ENCODE measurements at regions not wholly inside any gene's neighbourhood (a gene's known extent, or its start where the extent isn't known, plus 50 kb on each side); places are given as distances from the start of the nearest gene placed in this dataset.

DNA sequence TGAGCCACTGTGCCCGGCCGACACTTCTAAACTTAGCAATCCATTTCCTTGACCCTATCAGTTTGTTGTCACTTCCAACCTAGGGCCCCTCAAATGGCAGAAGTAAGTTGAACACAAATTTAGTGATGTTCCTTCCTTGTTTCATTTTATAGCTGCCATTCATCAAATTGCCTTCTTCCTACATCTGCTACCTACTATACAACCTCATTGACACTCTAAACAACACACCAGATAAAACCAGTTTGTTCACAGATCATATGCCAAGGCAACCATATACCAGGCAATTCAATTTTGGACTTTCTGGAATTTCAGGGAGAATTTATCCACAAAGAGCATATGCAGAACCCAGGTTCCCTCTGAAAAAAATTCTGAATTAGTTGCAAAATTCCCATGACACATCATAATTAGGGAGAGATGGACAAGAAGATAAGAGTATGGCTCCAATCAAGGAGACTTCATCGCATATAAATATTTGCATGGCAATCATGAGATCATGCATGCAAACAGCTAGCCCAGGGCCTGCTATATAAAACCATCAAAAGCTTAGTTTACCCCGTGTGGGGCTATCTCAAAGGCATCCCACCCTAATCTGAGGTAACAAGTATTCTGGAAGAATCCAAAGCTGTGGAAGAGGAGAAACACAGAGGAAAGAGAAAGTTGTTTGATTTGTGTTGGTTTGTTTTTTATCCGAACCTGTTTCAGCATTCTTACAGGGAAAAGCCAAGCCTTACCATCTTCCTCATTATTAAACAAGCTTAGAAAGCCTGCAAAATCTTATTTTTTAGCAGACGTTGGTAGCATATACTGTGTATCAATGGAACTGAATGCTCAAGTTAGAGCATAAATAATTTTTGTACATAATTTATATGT is 132.8 kb upstream of the TNFAIP3 start:
- DNase-seq (ENCODE audit: low read depth in 2 of 2), result no peak

DNA sequence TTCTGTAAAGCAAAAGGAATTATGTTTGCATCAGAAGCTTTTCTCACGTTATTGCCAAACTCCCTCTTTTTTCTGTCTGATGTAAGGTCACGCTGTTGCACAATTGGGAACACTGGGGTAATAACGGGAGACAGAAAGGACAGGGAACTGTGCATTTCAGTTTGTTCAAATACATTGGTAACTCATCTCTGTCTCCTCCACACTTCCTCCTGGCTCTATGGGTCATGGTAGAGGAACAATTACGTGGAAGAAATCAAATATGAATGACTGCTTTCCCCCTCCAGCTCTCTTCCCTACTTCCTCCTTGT is 132.2 kb upstream of the TNFAIP3 start:
- DNase-seq (ENCODE audit: low read depth in 2 of 2), result no peak

- DNase-seq (ENCODE audit: low read depth in 2 of 2), result no peak
These were observed 130.8 kb upstream of the TNFAIP3 start for GRCh38 chr6:137736048-137736818.

GRCh38 chr6:137736911-137737310 is 130.1 kb upstream of the TNFAIP3 start:
- DNase-seq (ENCODE audit: low read depth in 2 of 2), result no peak

DNA sequence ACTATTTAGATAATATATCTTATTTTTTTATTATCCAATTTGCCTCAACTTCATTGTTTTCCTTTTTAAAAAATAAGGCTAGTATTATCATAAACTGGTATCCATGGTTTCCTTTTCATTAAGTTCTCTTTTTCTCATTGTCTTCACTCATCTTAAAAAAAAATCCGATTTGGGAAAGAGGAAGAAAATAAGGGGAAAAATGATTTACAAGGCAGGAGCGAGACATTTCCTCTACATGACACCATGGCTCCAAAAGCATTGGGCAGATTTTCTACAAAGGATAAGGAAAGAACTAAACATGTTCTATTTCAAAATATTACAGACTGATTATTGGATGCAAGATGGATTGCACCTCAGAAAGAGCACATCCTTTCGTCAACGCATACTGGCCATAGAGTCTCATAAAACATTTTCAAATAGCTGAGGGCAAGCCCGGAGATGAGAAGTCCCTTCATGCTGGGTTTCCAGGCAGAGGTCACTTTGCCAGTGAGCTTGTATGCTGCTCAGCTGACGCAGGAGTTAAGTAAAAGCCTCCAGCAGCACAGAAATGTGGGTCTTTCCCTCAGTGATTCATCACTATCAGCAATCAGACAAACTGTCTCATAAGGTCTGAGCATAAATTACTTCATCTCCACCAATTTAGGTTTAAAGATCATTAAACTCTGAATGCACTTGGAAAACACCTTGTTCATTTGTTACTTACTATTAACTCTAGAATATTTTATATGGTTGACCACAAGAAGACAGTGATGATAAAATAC is 129.0 kb upstream of the TNFAIP3 start:
- no peak for DNase-seq (ENCODE audit: low read depth in 2 of 2)

- DNase-seq (ENCODE audit: low read depth in 2 of 2), result no peak
These were observed 128.0 kb upstream of the TNFAIP3 start for GRCh38 chr6:137738931-137739504.

DNA sequence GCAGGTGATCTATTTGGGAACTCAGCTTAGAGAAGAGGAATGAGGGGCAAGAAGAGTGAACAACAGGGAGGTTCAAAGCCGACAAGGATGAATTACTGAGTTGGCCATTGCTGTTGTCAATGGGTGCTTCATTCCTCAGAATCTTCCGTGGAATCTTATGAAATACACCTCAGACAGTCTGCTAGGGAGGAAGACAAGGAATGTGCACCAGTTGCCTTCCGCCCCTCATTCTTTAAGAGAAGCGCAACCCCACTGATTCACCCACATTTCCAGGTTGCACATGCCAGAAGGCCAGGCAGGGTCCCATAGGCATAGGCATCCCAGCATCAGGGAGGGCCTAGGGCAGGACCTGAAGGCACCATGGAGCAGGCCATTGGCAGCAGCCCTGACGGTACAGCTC is 127.5 kb upstream of the TNFAIP3 start:
- no peak for DNase-seq (ENCODE audit: low read depth in 2 of 2)

DNA sequence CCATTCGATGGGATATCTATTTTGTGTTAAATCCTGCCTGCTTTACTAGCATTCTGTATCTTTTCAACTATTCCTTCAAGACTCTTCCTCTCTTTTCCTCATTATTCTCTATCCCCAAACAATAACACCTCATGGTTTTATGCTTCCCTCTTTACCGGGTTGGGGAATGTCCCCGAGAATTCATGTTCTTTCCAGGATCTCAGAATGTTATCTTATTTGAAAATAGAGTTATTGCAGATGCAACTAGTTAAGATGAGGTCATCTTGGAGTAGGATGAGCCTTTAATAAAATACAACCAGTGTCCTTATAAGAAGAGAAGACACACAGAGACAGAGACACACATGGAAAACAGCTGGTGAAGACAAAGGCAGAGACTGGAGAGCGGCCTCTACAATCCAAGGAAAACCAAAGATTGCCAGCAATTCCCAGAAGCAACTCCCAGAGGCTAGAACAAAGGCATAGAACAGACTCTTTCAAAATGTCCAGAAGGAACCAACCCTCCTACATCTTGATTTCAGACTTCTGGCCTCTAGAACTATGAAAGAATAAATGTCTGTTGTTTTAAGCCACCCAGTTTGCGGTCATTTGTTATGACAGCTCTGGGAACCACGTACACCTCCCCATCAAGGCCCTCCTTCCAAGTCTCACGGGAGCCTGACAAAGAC is 126.8 kb upstream of the TNFAIP3 start:
- DNase-seq (ENCODE audit: low read depth in 2 of 2), result no peak

DNA sequence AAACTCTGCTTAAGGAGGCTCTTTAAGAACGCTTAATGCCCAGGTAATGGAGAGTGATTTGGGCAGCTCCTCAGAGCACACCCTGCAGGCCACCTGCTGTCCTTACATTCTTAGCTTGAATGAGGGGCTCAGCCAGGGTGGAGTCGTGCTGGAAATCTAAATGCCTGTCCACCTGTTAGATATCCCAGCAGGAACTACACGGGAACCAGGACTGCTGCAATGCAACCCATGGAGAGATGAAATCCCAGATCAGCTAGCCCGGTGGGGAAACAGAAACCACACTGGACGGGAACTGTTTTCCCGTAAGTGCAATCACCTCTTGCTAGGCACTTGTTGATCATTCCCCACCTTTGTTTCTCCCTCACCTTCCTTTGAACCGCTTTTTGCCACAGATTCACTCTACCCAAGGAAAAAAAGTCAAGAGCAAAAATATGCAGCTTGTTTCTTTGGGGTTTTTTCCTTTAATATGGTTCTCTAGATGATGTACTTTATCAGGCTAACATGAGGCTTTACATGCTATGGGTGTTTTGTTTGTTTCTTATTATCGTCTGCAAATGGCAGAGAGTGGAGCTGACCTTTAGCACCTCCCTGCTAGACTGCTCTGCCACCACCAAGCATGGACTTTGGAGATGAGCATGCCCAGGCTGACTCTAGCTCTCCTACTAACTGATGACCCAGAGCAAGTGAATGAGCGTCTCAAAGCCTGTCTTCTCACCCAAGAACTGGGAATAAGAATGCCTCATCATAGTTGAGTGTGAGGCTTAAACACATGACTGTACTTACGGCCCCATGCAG is 125.9 kb upstream of the TNFAIP3 start:
- no peak for DNase-seq (ENCODE audit: low read depth in 2 of 2)

DNA sequence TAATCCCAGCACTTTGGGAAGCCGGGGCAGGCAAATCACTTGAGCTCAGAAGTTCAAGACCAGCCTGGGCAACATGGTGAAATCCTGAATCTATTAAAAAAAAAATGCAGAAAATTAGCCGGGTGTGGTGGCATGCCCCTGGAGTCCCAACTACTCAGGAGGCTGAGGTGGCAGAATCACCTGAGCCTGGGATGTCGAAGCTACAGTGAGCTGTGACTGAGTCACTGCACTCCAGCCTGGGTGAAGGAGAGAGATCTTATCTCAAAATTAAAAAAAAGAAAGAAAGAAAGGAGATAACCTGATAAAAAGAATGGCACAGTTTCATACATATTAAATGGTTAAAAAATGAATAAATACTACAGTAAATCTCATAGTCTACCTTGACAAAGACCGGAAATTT is 123.6 kb upstream of the TNFAIP3 start:
- DNase-seq (ENCODE audit: low read depth in 2 of 2), result no peak

GRCh38 chr6:137744877-137745276 is 122.2 kb upstream of the TNFAIP3 start:
- no peak for DNase-seq (ENCODE audit: low read depth in 2 of 2)

- DNase-seq (ENCODE audit: low read depth in 2 of 2), result no peak
These were observed 121.7 kb upstream of the TNFAIP3 start for GRCh38 chr6:137745321-137745720.

DNA sequence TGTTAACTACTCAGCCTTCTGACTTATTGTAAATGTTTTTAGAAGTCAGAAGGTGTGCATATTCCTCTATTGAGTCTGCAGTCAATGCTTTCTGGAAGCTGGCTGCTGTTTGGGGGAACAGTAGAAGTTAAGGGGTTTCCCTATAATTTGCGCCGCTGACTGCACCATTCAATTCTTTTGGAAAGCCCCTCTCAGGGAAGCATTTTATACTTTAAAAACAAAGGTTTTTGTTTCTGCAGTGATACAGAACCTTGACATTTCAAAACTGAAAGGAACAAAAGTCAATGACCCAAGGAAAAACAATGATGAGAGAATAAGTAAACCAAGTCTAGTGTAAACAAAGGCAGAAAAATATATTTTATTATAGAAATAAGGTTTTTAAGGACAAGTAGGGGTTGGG is 120.8 kb upstream of the TNFAIP3 start:
- no peak for DNase-seq (ENCODE audit: low read depth in 2 of 2)

- no peak for DNase-seq (ENCODE audit: low read depth in 2 of 2)
These were observed 117.3 kb upstream of the TNFAIP3 start for GRCh38 chr6:137749696-137750211.

DNA sequence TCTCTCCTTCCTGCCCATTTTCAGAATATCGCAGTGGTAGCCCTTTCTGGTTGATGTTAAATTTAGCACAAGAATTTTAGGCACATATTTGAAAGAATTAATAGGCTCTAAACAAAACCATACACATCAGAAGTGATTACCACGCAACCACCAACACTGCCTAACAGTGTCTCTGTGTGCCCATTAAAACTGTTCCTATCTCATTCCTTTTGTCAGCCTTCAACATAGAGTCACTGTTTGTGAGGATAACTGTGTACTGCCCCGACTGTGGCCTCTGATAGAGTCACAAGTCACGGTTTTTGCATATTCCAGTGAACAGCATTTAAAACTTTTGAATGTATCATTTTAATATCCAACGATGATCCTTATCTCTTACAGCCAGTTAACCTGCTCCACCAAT is 116.8 kb upstream of the TNFAIP3 start:
- no peak for DNase-seq (ENCODE audit: low read depth in 2 of 2)

DNA sequence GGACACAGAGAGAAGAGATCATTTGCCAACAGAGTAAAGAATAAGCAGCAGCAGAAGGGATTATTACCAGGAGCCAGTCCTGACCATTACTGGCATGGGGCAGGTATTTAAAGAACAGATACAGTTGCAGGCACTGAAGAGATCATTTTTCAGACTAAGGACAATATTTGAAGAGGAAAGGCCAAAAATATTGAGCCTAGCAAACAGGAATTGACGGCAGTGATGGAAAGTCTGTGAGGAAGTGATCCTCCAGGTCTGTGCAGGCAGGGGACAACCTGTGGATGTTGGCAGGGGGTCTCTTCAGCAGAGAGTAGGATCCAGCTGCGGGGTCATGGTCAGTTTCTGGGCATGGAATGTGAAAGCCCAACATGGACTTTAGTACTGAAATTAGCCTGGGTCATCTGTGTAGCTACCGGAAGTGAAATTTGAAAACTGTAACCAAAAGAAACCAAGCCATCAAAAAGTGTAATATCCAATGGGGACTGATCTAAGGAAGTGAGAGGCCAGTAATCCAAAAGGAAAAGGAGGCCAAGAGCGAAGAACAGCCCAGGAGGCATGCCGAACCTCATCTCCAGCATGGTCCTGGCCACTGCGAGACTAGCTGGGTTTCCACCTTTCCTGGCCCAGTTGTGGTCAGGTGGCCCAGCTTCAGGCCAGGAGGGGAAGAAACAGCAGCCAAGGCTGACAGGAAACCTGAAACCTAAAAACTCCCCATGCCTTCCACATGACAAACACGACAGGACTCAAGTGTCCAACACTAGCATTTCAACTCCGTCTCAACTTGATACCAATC is 115.1 kb upstream of the TNFAIP3 start:
- no peak for DNase-seq (ENCODE audit: low read depth in 2 of 2)

DNA sequence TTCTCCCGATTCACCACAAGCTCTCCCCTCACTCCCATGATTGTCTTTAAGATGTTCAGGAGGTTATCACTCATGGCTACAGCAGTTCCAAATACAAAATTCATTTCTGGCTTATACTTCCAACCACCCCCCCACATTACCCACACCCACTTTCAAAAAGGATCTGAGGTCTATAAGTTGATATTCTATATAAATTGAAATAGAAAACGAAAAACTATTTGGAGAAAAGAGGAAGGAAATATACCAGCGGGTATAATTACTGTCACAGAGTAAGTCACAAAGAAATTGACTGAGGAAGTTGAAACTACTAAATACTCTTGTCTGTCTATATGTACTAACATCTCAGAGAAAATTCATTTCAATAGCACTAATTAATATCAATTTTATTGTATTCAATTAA is 112.7 kb upstream of the TNFAIP3 start:
- no peak for DNase-seq (ENCODE audit: low read depth in 2 of 2)

- DNase-seq (ENCODE audit: low read depth in 2 of 2), result no peak
These were observed 112.2 kb upstream of the TNFAIP3 start for GRCh38 chr6:137754866-137755265.

DNA sequence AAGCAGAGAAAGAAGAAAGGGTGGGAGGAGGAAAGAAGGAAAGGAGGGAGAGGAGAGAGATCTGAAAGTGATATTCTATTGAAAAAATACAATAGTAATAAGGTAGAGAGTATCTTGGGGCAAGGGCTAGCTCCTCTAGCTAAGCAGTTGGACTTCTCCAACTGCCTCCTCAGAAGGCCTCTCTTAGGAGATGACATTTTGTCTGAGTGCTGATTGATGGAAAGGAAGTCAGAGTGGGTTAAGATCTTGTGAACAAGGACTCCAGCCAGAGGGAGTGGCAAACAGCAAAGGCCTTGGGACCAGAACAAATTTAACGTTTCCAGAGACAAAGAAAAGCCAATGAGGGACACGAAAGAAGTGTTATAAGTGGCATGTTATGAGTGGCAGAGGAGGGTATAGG is 111.8 kb upstream of the TNFAIP3 start:
- no peak for DNase-seq (ENCODE audit: low read depth in 2 of 2)

DNA sequence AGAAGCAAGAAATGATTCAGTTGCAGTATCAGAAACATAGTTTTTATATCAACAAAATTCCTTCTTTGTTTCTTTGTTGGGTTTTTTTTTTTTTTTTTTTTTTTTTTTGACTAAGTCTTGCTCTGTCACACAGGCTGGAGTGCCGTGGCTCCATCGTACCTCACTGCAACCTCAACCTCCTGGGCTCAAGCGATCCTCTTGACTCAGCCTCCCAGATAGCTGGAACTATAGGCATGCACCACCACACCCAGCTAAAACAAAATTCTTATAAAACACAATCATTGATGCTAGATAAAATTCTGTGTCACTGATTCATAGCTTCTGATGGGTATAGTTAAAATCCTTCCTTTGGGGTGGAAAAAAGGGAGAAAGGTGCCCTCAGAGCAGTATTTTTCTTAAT is 110.3 kb upstream of the TNFAIP3 start:
- DNase-seq (ENCODE audit: low read depth in 2 of 2), result no peak
